SU-DHL-6 (cell line): ENCODE measurements at regions not wholly inside any gene's neighbourhood (a gene's known extent, or its start where the extent isn't known, plus 50 kb on each side); places are given as distances from the start of the nearest gene placed in this dataset.

ENCODE experiments used
- CTCF ChIP-seq: fragments of 200-600 bp; sonication (generic); IDR thresholded peaks from one replicate; pipeline ENCODE4 v1.5.1; 2017; ENCODE audit warnings: antibody characterized with exemption, mild to moderate bottlenecking, low read length, moderate library complexity; ENCODE audit not compliant: insufficient read depth, poor library complexity, severe bottlenecking
- EZH2phosphoT487 ChIP-seq: fragments of 200-600 bp; sonication (generic), shearing (Covaris generic); conservative IDR thresholded peaks from 2 replicates; pipeline ENCODE4 v1.6.1; 2018; ENCODE audit warnings: mild to moderate bottlenecking, antibody characterized with exemption, low read length, moderate library complexity, mixed read lengths

GRCh38 chr10:124231168-124232155 lies 138.1 kb upstream of the CHST15 start:
- TF ChIP-seq CTCF (no peak), EZH2phosphoT487 (no peak)
